Neuronal stem cell (in vitro differentiated cells): ENCODE measurements at regions not wholly inside any gene's neighbourhood (a gene's known extent, or its start where the extent isn't known, plus 50 kb on each side); places are given as distances from the start of the nearest gene placed in this dataset.

Source experiments
- DNase-seq: peaks from one replicate; pipeline ENCODE4 v3.0.0-alpha.2; 2013; ENCODE audit warnings: low spot score
- H2AFZ ChIP-seq: one replicate; pipeline ENCODE4 v1.6.1; 2013; ENCODE audit warnings: mild to moderate bottlenecking, low read length, inconsistent platforms
- H2AK5ac ChIP-seq: 2 replicates; pipeline ENCODE4 v1.6.1; 2013; ENCODE audit warnings: low read depth, mild to moderate bottlenecking, inconsistent platforms, low read length, moderate library complexity, mixed read lengths
- H2BK120ac ChIP-seq: 2 replicates; pipeline ENCODE4 v1.6.1; 2013; ENCODE audit warnings: low read depth, mild to moderate bottlenecking, inconsistent platforms, low read length, moderate library complexity, mixed read lengths
- H2BK12ac ChIP-seq: one replicate; pipeline ENCODE4 v1.6.1; 2013; ENCODE audit warnings: low read length, inconsistent platforms
- H2BK15ac ChIP-seq: 2 replicates; pipeline ENCODE4 v1.6.1; 2013; ENCODE audit warnings: mild to moderate bottlenecking, low read length, inconsistent platforms, mixed read lengths
- H2BK5ac ChIP-seq: one replicate; pipeline ENCODE4 v1.6.1; 2013; ENCODE audit warnings: inconsistent platforms, mild to moderate bottlenecking, low read length, moderate library complexity
- H3K14ac ChIP-seq: one replicate; pipeline ENCODE4 v1.6.1; 2013; ENCODE audit warnings: low read length, inconsistent platforms
- H3K18ac ChIP-seq: 2 replicates; pipeline ENCODE4 v1.6.1; 2013; ENCODE audit warnings: low read length, inconsistent platforms
- H3K23ac ChIP-seq: 2 replicates; pipeline ENCODE4 v1.6.1; 2013; ENCODE audit warnings: low read depth, mild to moderate bottlenecking, mixed read lengths, low read length, inconsistent platforms; ENCODE audit not compliant: poor library complexity
- H3K27ac ChIP-seq: replicated peaks from 3 replicates; pipeline ENCODE4 v1.5.1; 2013; ENCODE audit warnings: low read length, inconsistent platforms
- H3K27me3 ChIP-seq, 3 experiments: 2 replicates each; pipeline ENCODE4 v1.6.1; 2013; ENCODE audit warnings: low read length in 3 of 3, mild to moderate bottlenecking in 2 of 3, inconsistent platforms in 1 of 3, low read depth in 1 of 3, mixed read lengths in 1 of 3, moderate library complexity in 1 of 3; ENCODE audit not compliant: control insufficient read depth in 3 of 3, insufficient read depth in 3 of 3
- H3K36me3 ChIP-seq, 2 donors: replicated peaks in 1 of 2; 2 replicates each; pipeline ENCODE4 v1.6.1; 2013; ENCODE audit warnings: low read length in 2 of 2; ENCODE audit not compliant: control insufficient read depth in 2 of 2, insufficient read depth in 2 of 2
- H3K4ac ChIP-seq: 2 replicates; pipeline ENCODE4 v1.6.1; 2013; ENCODE audit warnings: inconsistent platforms, mild to moderate bottlenecking, low read length, moderate library complexity
- H3K4me1 ChIP-seq, 2 donors: 1 replicate in 1 of 2; 2 replicates in 1 of 2; pipeline ENCODE4 v1.6.1; 2013; ENCODE audit warnings: low read length in 2 of 2, low read depth in 1 of 2; ENCODE audit not compliant: control insufficient read depth in 2 of 2, insufficient read depth in 1 of 2
- H3K4me2 ChIP-seq: one replicate; pipeline ENCODE4 v1.6.1; 2013; ENCODE audit warnings: mild to moderate bottlenecking, low read length, inconsistent platforms; ENCODE audit not compliant: insufficient read depth, poor library complexity, severe bottlenecking
- H3K4me3 ChIP-seq, 2 donors: 2 replicates each; pipeline ENCODE4 v1.5.1; 2013; ENCODE audit warnings: low read length in 2 of 2, mild to moderate bottlenecking in 2 of 2, inconsistent platforms in 1 of 2, moderate library complexity in 1 of 2
- H3K79me1 ChIP-seq: one replicate; pipeline ENCODE4 v1.6.1; 2013; ENCODE audit warnings: low read depth, mild to moderate bottlenecking, inconsistent platforms, low read length, moderate library complexity
- H3K9ac ChIP-seq: one replicate; pipeline ENCODE4 v1.6.1; 2013; ENCODE audit warnings: mild to moderate bottlenecking, low read depth, low read length, inconsistent platforms; ENCODE audit not compliant: poor library complexity
- H3K9me3 ChIP-seq, 2 donors: replicated peaks in 1 of 2; 2 replicates each; pipeline versions ENCODE3 to v1.6.1; 2013; ENCODE audit warnings: low read length in 2 of 2, mild to moderate bottlenecking in 2 of 2, inconsistent platforms in 1 of 2, low read depth in 1 of 2, mixed read lengths in 1 of 2, moderate library complexity in 1 of 2; ENCODE audit not compliant: control insufficient read depth in 2 of 2, insufficient read depth in 1 of 2
- H4K8ac ChIP-seq: one replicate; pipeline ENCODE4 v1.6.1; 2013; ENCODE audit warnings: low read depth, mild to moderate bottlenecking, inconsistent platforms, low read length, moderate library complexity
- H4K91ac ChIP-seq: one replicate; pipeline ENCODE4 v1.6.1; 2013; ENCODE audit warnings: low read length, low read depth, mild to moderate bottlenecking, inconsistent platforms; ENCODE audit not compliant: poor library complexity
- WGBS, 2 donors: extraction: QIAGEN DNeasy Blood & Tissue Kit; methylation state at CpG; one replicate each; pipeline ENCODE4 v1.1.7; 2013; ENCODE audit warnings: missing lambda C conversion rate in 2 of 2, mixed read lengths in 1 of 2; ENCODE audit not compliant: insufficient read length in 2 of 2, insufficient replicate concordance in 1 of 2; ENCODE audit errors: extremely low coverage in 2 of 2; 5-methylcytosine and 5-hydroxymethylcytosine counted together

DNA sequence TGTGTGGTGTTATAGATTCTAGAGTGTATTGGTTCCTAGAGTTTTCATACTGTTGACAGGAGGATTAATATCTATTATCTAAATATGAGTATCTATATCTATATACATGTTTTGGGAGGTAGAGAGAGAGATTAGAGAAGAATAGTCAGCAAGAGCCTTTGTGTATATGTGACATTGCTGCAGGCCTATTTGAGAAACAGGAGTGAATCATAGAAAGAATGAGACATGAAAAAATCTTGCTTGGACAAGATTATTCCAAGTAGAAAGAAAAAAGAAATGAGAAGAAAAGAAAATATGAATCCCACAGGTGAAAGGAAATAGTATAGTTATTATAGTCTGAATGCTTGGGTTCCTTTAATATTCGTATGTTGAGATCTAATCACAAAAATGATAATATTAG is 720.4 kb downstream of the RERGL start:
- Histone ChIP-seq H4K8ac (no peak overlapping the region), H3K9me3 (no peaks in the 10 kb centered on the region), H3K14ac (no peak overlapping the region), H2AK5ac (no peak overlapping the region), H3K18ac (no peak overlapping the region), H2BK12ac (no peak overlapping the region), H3K27me3 (no peaks in the 10 kb centered on the region), H3K23ac (no peak overlapping the region), H2BK5ac (no peak overlapping the region), H3K4ac (no peak overlapping the region), H3K9ac (no peak overlapping the region), H3K79me1 (no peaks in the 10 kb centered on the region), H4K91ac (no peak overlapping the region), H2BK120ac (no peak overlapping the region), H2AFZ (no peak overlapping the region), H3K27ac (no peak overlapping the region), H3K36me3 (no peaks in the 10 kb centered on the region), H3K4me3 (no peak overlapping the region), H3K4me2 (no peak overlapping the region), H2BK15ac (no peak overlapping the region), H3K4me1 (no peaks in the 10 kb centered on the region)
- WGBS, 2 donors, result no CpG with 5 or more reads among the region's 1 CpG
- DNase-seq, result no peak

DNA sequence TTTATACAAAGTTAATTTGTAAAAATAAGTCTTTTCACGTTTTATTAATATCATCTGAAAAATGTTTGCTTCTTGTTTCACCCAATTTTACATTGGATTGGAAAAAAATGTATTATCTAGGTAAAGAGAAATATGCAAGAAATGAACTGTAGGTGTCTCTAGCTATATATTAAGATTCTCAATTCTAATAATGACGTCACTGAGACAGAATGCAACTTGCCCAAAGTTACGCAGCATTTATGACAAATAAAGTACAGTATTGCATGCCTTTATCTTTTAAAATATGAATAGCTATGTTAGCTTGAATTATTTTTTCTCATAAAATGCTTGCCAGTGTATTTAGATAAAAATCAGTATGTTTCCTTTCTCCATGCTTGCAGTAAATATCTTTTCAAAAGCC is 728.8 kb downstream of the RERGL start:
- Histone ChIP-seq H3K4me2 (no peak overlapping the region), H3K23ac (no peak overlapping the region), H3K18ac (no peak overlapping the region), H2AK5ac (no peak overlapping the region), H2AFZ (no peak overlapping the region), H3K36me3 (no peaks in the 10 kb centered on the region), H3K14ac (no peak overlapping the region), H3K9me3 (no peaks in the 10 kb centered on the region), H4K8ac (no peak overlapping the region), H4K91ac (no peak overlapping the region), H3K4me1 (no peaks in the 10 kb centered on the region), H3K9ac (no peak overlapping the region), H3K27ac (no peak overlapping the region), H3K4ac (no peak overlapping the region), H3K79me1 (no peaks in the 10 kb centered on the region), H2BK5ac (no peak overlapping the region), H2BK120ac (no peak overlapping the region), H3K27me3 (no peaks in the 10 kb centered on the region), H3K4me3 (no peak overlapping the region), H2BK12ac (no peak overlapping the region), H2BK15ac (no peak overlapping the region)
- no CpG with 5 or more reads among the region's 3 CpGs for WGBS, 2 donors
- no peak for DNase-seq

DNA sequence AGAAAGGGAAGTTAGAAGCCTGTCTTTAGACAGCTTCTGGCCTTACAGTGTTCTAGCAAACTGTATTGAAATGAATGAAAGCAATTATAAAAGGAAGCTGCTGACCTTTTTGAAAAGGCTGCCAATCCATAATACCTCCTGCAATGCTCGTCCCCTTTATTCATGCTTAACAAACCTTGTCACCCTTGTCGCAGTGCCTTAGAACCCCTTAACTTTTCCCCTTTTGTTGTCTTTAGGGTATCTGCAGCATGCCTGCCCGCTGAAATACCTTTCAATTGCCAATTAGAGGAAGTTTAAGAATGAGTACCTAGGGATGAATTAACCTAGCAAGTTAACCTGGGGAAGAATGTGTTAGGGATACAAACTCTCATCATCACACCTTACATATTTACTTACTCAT is 731.2 kb downstream of the RERGL start:
- no peak overlapping the region for H2BK15ac ChIP-seq
- H3K14ac ChIP-seq, result no peak overlapping the region
- H3K27ac ChIP-seq, result no peak overlapping the region
- no peak overlapping the region for H3K18ac ChIP-seq
- H3K79me1 ChIP-seq, result no peaks in the 10 kb centered on the region
- no peak overlapping the region for H3K9ac ChIP-seq
- no peak for DNase-seq
- H2BK5ac ChIP-seq, result no peak overlapping the region
- H2AFZ ChIP-seq, result no peak overlapping the region
- H2BK120ac ChIP-seq, result no peak overlapping the region
- no peak overlapping the region for H3K4me2 ChIP-seq
- no peak overlapping the region for H3K4ac ChIP-seq
- H3K4me3 ChIP-seq, result no peak overlapping the region
- no peaks in the 10 kb centered on the region for H3K4me1 ChIP-seq
- no peaks in the 10 kb centered on the region for H3K9me3 ChIP-seq
- H4K8ac ChIP-seq, result no peak overlapping the region
- H3K27me3 ChIP-seq, result no peaks in the 10 kb centered on the region
- H3K36me3 ChIP-seq, result no peaks in the 10 kb centered on the region
- H3K23ac ChIP-seq, result no peak overlapping the region
- no CpG with 5 or more reads among the region's 3 CpGs for WGBS, 2 donors
- H2AK5ac ChIP-seq, result no peak overlapping the region
- no peak overlapping the region for H2BK12ac ChIP-seq
- H4K91ac ChIP-seq, result no peak overlapping the region

DNA sequence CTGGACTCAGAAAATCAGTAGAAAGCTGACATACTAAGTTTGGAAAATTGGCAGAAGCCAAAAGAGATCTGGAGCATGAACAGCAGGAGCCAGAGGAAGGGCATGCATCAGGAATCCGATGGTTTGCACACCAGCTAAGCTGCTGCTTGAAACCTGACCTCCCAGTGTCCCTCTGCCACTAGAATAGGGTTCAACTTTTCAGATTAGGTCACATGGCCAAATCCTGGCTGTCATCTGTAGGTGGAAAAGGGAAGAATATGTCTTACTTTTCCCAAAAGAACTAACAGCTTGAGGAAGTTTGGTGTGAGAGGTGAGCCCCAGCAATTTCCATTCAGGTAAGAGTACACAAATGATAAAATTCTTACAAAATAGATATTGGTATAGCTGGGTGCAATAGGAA is 732.6 kb downstream of the RERGL start:
- H3K4me3 ChIP-seq, result no peak overlapping the region
- no peaks in the 10 kb centered on the region for H3K9me3 ChIP-seq
- no peak overlapping the region for H4K8ac ChIP-seq
- H2AK5ac ChIP-seq, result no peak overlapping the region
- H3K4ac ChIP-seq, result no peak overlapping the region
- no CpG with 5 or more reads among the region's 1 CpG for WGBS, 2 donors
- no peak overlapping the region for H3K9ac ChIP-seq
- no peaks in the 10 kb centered on the region for H3K79me1 ChIP-seq
- H3K27me3 ChIP-seq, result no peaks in the 10 kb centered on the region
- no peak overlapping the region for H3K27ac ChIP-seq
- H3K23ac ChIP-seq, result no peak overlapping the region
- no peak overlapping the region for H3K4me2 ChIP-seq
- H3K18ac ChIP-seq, result no peak overlapping the region
- no peak for DNase-seq
- H3K14ac ChIP-seq, result no peak overlapping the region
- H2BK15ac ChIP-seq, result no peak overlapping the region
- H2BK12ac ChIP-seq, result no peak overlapping the region
- H4K91ac ChIP-seq, result no peak overlapping the region
- H2BK120ac ChIP-seq, result no peak overlapping the region
- no peaks in the 10 kb centered on the region for H3K4me1 ChIP-seq
- H2BK5ac ChIP-seq, result no peak overlapping the region
- H2AFZ ChIP-seq, result peak overlapping the region; percentile 12
- no peaks in the 10 kb centered on the region for H3K36me3 ChIP-seq
